SU-DHL-6 (cell line): ENCODE measurements at regions not wholly inside any gene's neighbourhood (a gene's known extent, or its start where the extent isn't known, plus 50 kb on each side); places are given as distances from the start of the nearest gene placed in this dataset.

Experiments
- EZH2phosphoT487 ChIP-seq: fragments of 200-600 bp; sonication (generic), shearing (Covaris generic); conservative IDR thresholded peaks from 2 replicates; pipeline ENCODE4 v1.6.1; 2018; ENCODE audit warnings: mild to moderate bottlenecking, antibody characterized with exemption, low read length, moderate library complexity, mixed read lengths
- TF ChIP-seq, protein P1 (sequence below): fragments of 200-600 bp; sonication (generic); IDR thresholded peaks from one replicate; pipeline ENCODE4 v1.5.1; 2017; ENCODE audit warnings: antibody characterized with exemption, mild to moderate bottlenecking, low read length, moderate library complexity; ENCODE audit not compliant: insufficient read depth, poor library complexity, severe bottlenecking

- TF ChIP-seq, protein P1, sequence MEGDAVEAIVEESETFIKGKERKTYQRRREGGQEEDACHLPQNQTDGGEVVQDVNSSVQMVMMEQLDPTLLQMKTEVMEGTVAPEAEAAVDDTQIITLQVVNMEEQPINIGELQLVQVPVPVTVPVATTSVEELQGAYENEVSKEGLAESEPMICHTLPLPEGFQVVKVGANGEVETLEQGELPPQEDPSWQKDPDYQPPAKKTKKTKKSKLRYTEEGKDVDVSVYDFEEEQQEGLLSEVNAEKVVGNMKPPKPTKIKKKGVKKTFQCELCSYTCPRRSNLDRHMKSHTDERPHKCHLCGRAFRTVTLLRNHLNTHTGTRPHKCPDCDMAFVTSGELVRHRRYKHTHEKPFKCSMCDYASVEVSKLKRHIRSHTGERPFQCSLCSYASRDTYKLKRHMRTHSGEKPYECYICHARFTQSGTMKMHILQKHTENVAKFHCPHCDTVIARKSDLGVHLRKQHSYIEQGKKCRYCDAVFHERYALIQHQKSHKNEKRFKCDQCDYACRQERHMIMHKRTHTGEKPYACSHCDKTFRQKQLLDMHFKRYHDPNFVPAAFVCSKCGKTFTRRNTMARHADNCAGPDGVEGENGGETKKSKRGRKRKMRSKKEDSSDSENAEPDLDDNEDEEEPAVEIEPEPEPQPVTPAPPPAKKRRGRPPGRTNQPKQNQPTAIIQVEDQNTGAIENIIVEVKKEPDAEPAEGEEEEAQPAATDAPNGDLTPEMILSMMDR: no peak
- TF ChIP-seq EZH2phosphoT487: no peak
Measured at GRCh38 chr4:60482921-60483351, 717.2 kb upstream of the ADGRL3 start.
